DND-41 (cell line): ENCODE measurements at regions not wholly inside any gene's neighbourhood (a gene's known extent, or its start where the extent isn't known, plus 50 kb on each side); places are given as distances from the start of the nearest gene placed in this dataset.

ENCODE experiments used
- ATAC-seq: fragments of 200-7000 bp; cut with Tn5 transposase; 3 replicates; pipeline ENCODE4 v1.9.1; 2021; ENCODE audit warnings: low read depth; ENCODE audit not compliant: insufficient read depth
- DNase-seq: peaks from one replicate; pipeline ENCODE4 v3.0.0-alpha.2; 2020
- H2AFZ ChIP-seq: 2 replicates; pipeline ENCODE4 v1.6.0; 2012; ENCODE audit warnings: low read depth, low read length
- H3K27ac ChIP-seq: 2 replicates; pipeline ENCODE4 v1.5.1; 2012; ENCODE audit warnings: low read length, inconsistent platforms
- H3K27me3 ChIP-seq: fragments of 200-600 bp; sonication (generic); 2 replicates; pipeline ENCODE4 v1.6.0; 2012; ENCODE audit warnings: low read length, mild to moderate bottlenecking, inconsistent platforms; ENCODE audit not compliant: insufficient read depth, poor library complexity
- H3K36me3 ChIP-seq: 2 replicates; pipeline ENCODE4 v1.5.1; 2012; ENCODE audit warnings: low read length, inconsistent platforms; ENCODE audit not compliant: insufficient read depth
- H3K4me1 ChIP-seq: 2 replicates; pipeline ENCODE4 v1.5.1; 2012; ENCODE audit warnings: mild to moderate bottlenecking, low read length; ENCODE audit not compliant: insufficient read depth
- H3K4me2 ChIP-seq: 2 replicates; pipeline ENCODE4 v1.6.0; 2012; ENCODE audit warnings: mild to moderate bottlenecking, moderate library complexity, low read length, inconsistent platforms; ENCODE audit not compliant: insufficient read depth
- H3K4me3 ChIP-seq, 2 experiments: fragments of 200-600 bp in 1 of 2; shearing (Covaris generic) in 1 of 2; 2 replicates each; pipeline ENCODE4 v1.5.1; 2012 to 2016; ENCODE audit warnings: inconsistent platforms in 2 of 2, low read length in 2 of 2, mild to moderate bottlenecking in 2 of 2, low read depth in 1 of 2, moderate library complexity in 1 of 2
- H3K79me2 ChIP-seq: 2 replicates; pipeline ENCODE4 v1.6.0; 2012; ENCODE audit warnings: low read length, inconsistent platforms; ENCODE audit not compliant: insufficient read depth
- H3K9ac ChIP-seq: 2 replicates; pipeline ENCODE4 v1.6.0; 2012; ENCODE audit warnings: low read depth, mild to moderate bottlenecking, inconsistent platforms, low read length, moderate library complexity
- H3K9me3 ChIP-seq: 2 replicates; pipeline ENCODE4 v1.5.1; 2012; ENCODE audit warnings: low read length, moderate library complexity, mild to moderate bottlenecking, inconsistent platforms; ENCODE audit not compliant: insufficient read depth, severe bottlenecking
- H4K20me1 ChIP-seq: 2 replicates; pipeline ENCODE4 v1.6.0; 2012; ENCODE audit warnings: low read length; ENCODE audit not compliant: insufficient read depth
- CTCF ChIP-seq: IDR thresholded peaks from 2 replicates; pipeline ENCODE4 v1.5.1; 2012; ENCODE audit warnings: borderline replicate concordance, low read length, moderate library complexity, mild to moderate bottlenecking; ENCODE audit not compliant: poor library complexity, severe bottlenecking; ENCODE audit errors: extremely low read depth
- EZH2 ChIP-seq: IDR thresholded peaks from 3 replicates; pipeline ENCODE4 v1.6.1; 2012; ENCODE audit warnings: borderline replicate concordance, low read depth, mild to moderate bottlenecking, moderate library complexity, low read length, inconsistent platforms; ENCODE audit not compliant: severe bottlenecking

GRCh38 chr4:77310931-77311330, 153.9 kb downstream of the CCNG2 start:
- Histone ChIP-seq H3K27me3 (no peaks in the 10 kb centered on the region), H3K9ac (no peak overlapping the region), H3K4me2 (no peak overlapping the region), H3K36me3 (no peaks in the 10 kb centered on the region), H3K4me1 (no peaks in the 10 kb centered on the region), H4K20me1 (no peaks in the 10 kb centered on the region), H3K27ac (no peak overlapping the region), H3K79me2 (no peaks in the 10 kb centered on the region), H3K9me3 (no peaks in the 10 kb centered on the region), H3K4me3 (no peak overlapping the region), H2AFZ (no peak overlapping the region)
- no peak for DNase-seq
- TF ChIP-seq EZH2 (no peak), CTCF (no peak)
- no peak for ATAC-seq

- Histone ChIP-seq H3K9ac (no peak overlapping the region), H3K79me2 (no peaks in the 10 kb centered on the region), H3K27me3 (no peaks in the 10 kb centered on the region), H3K27ac (no peak overlapping the region), H3K36me3 (no peaks in the 10 kb centered on the region), H4K20me1 (no peaks in the 10 kb centered on the region), H3K9me3 (peaks cover 9% of the 10 kb centered on the region), H3K4me3 (no peak overlapping the region), H3K4me1 (no peaks in the 10 kb centered on the region), H3K4me2 (no peak overlapping the region), H2AFZ (no peak overlapping the region)
- ATAC-seq (no peak), DNase-seq (no peak)
- no peak for TF ChIP-seq CTCF
- TF ChIP-seq EZH2, result no peak
Observed at GRCh38 chr4:77314697-77315096, 157.7 kb downstream of the CCNG2 start.

- H3K27ac ChIP-seq, result no peak overlapping the region
- peaks cover 2% of the 10 kb centered on the region for H3K9me3 ChIP-seq
- no peaks in the 10 kb centered on the region for H3K27me3 ChIP-seq
- no peak overlapping the region for H3K4me2 ChIP-seq
- TF ChIP-seq CTCF (no peak), EZH2 (no peak)
- no peaks in the 10 kb centered on the region for H3K4me1 ChIP-seq
- no peaks in the 10 kb centered on the region for H4K20me1 ChIP-seq
- no peak overlapping the region for H2AFZ ChIP-seq
- DNase-seq, result no peak
- no peaks in the 10 kb centered on the region for H3K36me3 ChIP-seq
- H3K79me2 ChIP-seq, result no peaks in the 10 kb centered on the region
- no peak overlapping the region for H3K9ac ChIP-seq
- no peak for ATAC-seq
- no peak overlapping the region for H3K4me3 ChIP-seq
Observed at GRCh38 chr4:77327151-77327550, 170.1 kb downstream of the CCNG2 start.

- ATAC-seq (no peak), DNase-seq (no peak)
- TF ChIP-seq CTCF (no peak), EZH2 (no peak)
- no peaks in the 10 kb centered on the region for H4K20me1 ChIP-seq
- no peak overlapping the region for H3K9ac ChIP-seq
- no peaks in the 10 kb centered on the region for H3K4me1 ChIP-seq
- H3K36me3 ChIP-seq, result no peaks in the 10 kb centered on the region
- H3K79me2 ChIP-seq, result no peaks in the 10 kb centered on the region
- peaks cover 16% of the 10 kb centered on the region for H3K9me3 ChIP-seq
- no peak overlapping the region for H3K27ac ChIP-seq
- H3K4me2 ChIP-seq, result no peak overlapping the region
- no peak overlapping the region for H2AFZ ChIP-seq
- no peaks in the 10 kb centered on the region for H3K27me3 ChIP-seq
- H3K4me3 ChIP-seq, result no peak overlapping the region
Observed at GRCh38 chr4:77332696-77333270, 175.8 kb downstream of the CCNG2 start.
